Skin epidermis (tissue), 12 donors: ENCODE measurements at regions not wholly inside any gene's neighbourhood (a gene's known extent, or its start where the extent isn't known, plus 50 kb on each side); places are given as distances from the start of the nearest gene placed in this dataset.
"Not testable (repeated sequence)": the region's sequence is repeated elsewhere in the genome, so short reads cannot be mapped to it uniquely, and the experiment has no call there.

Experiments
- H3K27ac ChIP-seq, 21 experiments: fragments of 200-600 bp; sonication (generic) in 11 of 21; one replicate each; pipeline ENCODE4 v1.5.0; 2020; ENCODE audit warnings: mild to moderate bottlenecking in 3 of 21, inconsistent platforms in 2 of 21, moderate library complexity in 2 of 21
- H3K4me3 ChIP-seq, 7 experiments: fragments of 200-600 bp; sonication (generic) in 2 of 7; one replicate each; pipeline ENCODE4 v1.5.0; 2020; ENCODE audit warnings: inconsistent platforms in 2 of 7, mild to moderate bottlenecking in 2 of 7, moderate library complexity in 1 of 7

- H3K27ac ChIP-seq = no peak overlapping the region
- H3K4me3 ChIP-seq = no peak overlapping the region
Observed at GRCh38 chr10:2881720-2882620, 185.4 kb upstream of the PFKP start.

- not testable (repeated sequence) for H3K27ac ChIP-seq, H3K4me3 ChIP-seq
Observed at GRCh38 chr10:2880050-2880449, 187.3 kb upstream of the PFKP start.

GRCh38 chr10:2878818-2879217 is 188.5 kb upstream of the PFKP start:
- Histone ChIP-seq H3K4me3 (no peak overlapping the region), H3K27ac (no peak overlapping the region)

- H3K27ac ChIP-seq = no peak overlapping the region
- H3K4me3 ChIP-seq = no peak overlapping the region
Observed at GRCh38 chr10:2876032-2876431, 191.3 kb upstream of the PFKP start.

GRCh38 chr10:2874963-2875362 is 192.4 kb upstream of the PFKP start:
- no peak overlapping the region for H3K27ac ChIP-seq
- no peak overlapping the region for H3K4me3 ChIP-seq

- no peak overlapping the region for H3K4me3 ChIP-seq
- H3K27ac ChIP-seq = no peak overlapping the region
Observed at GRCh38 chr10:2873769-2874168, 193.6 kb upstream of the PFKP start.

- H3K4me3 ChIP-seq = no peak overlapping the region
- no peak overlapping the region for H3K27ac ChIP-seq
Observed at GRCh38 chr10:2871673-2872219, 195.6 kb upstream of the PFKP start.

GRCh38 chr10:2870654-2871053 is 196.7 kb upstream of the PFKP start:
- Histone ChIP-seq H3K27ac (no peak overlapping the region), H3K4me3 (no peak overlapping the region)

- H3K27ac ChIP-seq = no peak overlapping the region
Observed at GRCh38 chr10:2867788-2868299, 199.5 kb upstream of the PFKP start.

GRCh38 chr10:2866569-2866968 is 200.8 kb upstream of the PFKP start:
- Histone ChIP-seq H3K4me3 (no peak overlapping the region), H3K27ac (no peak overlapping the region)

More at GRCh38 chr10:2867788-2868299, 199.5 kb upstream of the PFKP start:
- no peak overlapping the region for H3K4me3 ChIP-seq

- no peak overlapping the region for H3K4me3 ChIP-seq
- no peak overlapping the region for H3K27ac ChIP-seq
Observed at GRCh38 chr10:2861632-2862210, 205.6 kb upstream of the PFKP start.

- Histone ChIP-seq H3K27ac (no peak overlapping the region), H3K4me3 (no peak overlapping the region)
Observed at GRCh38 chr10:2858452-2858851, 208.9 kb upstream of the PFKP start.

GRCh38 chr10:2856598-2856997 is 210.8 kb upstream of the PFKP start:
- H3K4me3 ChIP-seq = no peak overlapping the region
- H3K27ac ChIP-seq = no peak overlapping the region

GRCh38 chr10:2852574-2853323 is 214.6 kb upstream of the PFKP start:
- Histone ChIP-seq H3K27ac (no peak overlapping the region), H3K4me3 (no peak overlapping the region)

- Histone ChIP-seq H3K27ac (no peak overlapping the region), H3K4me3 (no peak overlapping the region)
Observed at GRCh38 chr10:2851566-2851965, 215.8 kb upstream of the PFKP start.

GRCh38 chr10:2850202-2850601 is 217.1 kb upstream of the PFKP start:
- H3K4me3 ChIP-seq = no peak overlapping the region
- no peak overlapping the region for H3K27ac ChIP-seq

GRCh38 chr10:2844925-2845324 is 222.4 kb upstream of the PFKP start:
- Histone ChIP-seq H3K27ac (no peak overlapping the region), H3K4me3 (no peak overlapping the region)

- Histone ChIP-seq H3K27ac (no peak overlapping the region), H3K4me3 (no peak overlapping the region)
Observed at GRCh38 chr10:2839081-2839725, 228.1 kb upstream of the PFKP start.

GRCh38 chr10:2837674-2838073 is 229.7 kb upstream of the PFKP start:
- no peak overlapping the region for H3K27ac ChIP-seq

More at GRCh38 chr10:2837674-2838073, 229.7 kb upstream of the PFKP start:
- H3K4me3 ChIP-seq = no peak overlapping the region
